ENCODE measurements at regions not wholly inside any gene's neighbourhood (a gene's known extent, or its start where the extent isn't known, plus 50 kb on each side); places are given as distances from the start of the nearest gene placed in this dataset.

DNA sequence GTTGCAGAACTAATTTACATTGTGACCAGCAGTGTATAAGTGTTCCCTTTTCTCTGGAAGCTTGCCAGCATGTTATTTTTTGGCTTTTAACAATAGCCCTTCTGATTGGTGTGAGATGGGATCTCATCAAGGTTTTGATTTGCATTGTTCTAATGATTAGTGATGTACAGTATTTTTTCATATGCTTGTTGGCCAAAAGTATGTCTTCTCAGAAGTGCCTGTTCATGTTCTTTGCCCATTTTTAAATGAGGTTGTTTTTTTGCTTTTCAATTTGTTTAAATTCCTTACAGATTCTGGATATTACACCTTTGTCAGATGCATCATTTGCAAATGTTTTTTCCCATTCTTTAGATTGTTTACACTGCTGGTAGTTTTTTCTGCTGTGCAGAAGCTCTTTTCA is 627.0 kb upstream of the CNTNAP2 start:
- TF ChIP-seq, protein P1, sequence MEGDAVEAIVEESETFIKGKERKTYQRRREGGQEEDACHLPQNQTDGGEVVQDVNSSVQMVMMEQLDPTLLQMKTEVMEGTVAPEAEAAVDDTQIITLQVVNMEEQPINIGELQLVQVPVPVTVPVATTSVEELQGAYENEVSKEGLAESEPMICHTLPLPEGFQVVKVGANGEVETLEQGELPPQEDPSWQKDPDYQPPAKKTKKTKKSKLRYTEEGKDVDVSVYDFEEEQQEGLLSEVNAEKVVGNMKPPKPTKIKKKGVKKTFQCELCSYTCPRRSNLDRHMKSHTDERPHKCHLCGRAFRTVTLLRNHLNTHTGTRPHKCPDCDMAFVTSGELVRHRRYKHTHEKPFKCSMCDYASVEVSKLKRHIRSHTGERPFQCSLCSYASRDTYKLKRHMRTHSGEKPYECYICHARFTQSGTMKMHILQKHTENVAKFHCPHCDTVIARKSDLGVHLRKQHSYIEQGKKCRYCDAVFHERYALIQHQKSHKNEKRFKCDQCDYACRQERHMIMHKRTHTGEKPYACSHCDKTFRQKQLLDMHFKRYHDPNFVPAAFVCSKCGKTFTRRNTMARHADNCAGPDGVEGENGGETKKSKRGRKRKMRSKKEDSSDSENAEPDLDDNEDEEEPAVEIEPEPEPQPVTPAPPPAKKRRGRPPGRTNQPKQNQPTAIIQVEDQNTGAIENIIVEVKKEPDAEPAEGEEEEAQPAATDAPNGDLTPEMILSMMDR (IDR thresholded peaks at IDR 0.05), result no peak
- TF ChIP-seq POLR2A (IDR thresholded peaks at IDR 0.05), result no peak

Data from Peyer's patch (tissue), 4 donors.